KMS-11 (cell line): ENCODE measurements at regions not wholly inside any gene's neighbourhood (a gene's known extent, or its start where the extent isn't known, plus 50 kb on each side); places are given as distances from the start of the nearest gene placed in this dataset.

Experiments used
- H2AFZ ChIP-seq: fragments of 200-600 bp; sonication (generic); 2 replicates; pipeline ENCODE4 v1.6.1; 2016; ENCODE audit warnings: antibody characterized with exemption, mixed run types, low read depth
- H3K27ac ChIP-seq: fragments of 200-600 bp; sonication (generic); 2 replicates; pipeline ENCODE4 v1.6.1; 2016; ENCODE audit warnings: mild to moderate bottlenecking, mixed run types
- H3K27me3 ChIP-seq: fragments of 200-600 bp; sonication (generic); 2 replicates; pipeline ENCODE4 v1.6.1; 2017; ENCODE audit warnings: mild to moderate bottlenecking, low read depth, mixed run types, moderate library complexity; ENCODE audit not compliant: insufficient read depth
- H3K36me3 ChIP-seq: fragments of 200-600 bp; sonication (generic); 2 replicates; pipeline ENCODE4 v1.6.1; 2017; ENCODE audit warnings: mild to moderate bottlenecking, mixed run types; ENCODE audit not compliant: insufficient read depth
- H3K4me1 ChIP-seq: fragments of 200-600 bp; sonication (generic); 2 replicates; pipeline ENCODE4 v1.6.1; 2016; ENCODE audit warnings: mild to moderate bottlenecking, low read depth, mixed run types; ENCODE audit not compliant: poor library complexity, severe bottlenecking
- H3K4me2 ChIP-seq: fragments of 200-600 bp; sonication (generic); 2 replicates; pipeline ENCODE4 v1.7.0; 2016; ENCODE audit warnings: mild to moderate bottlenecking, mixed run types
- H3K4me3 ChIP-seq: fragments of 200-600 bp; sonication (generic); IDR thresholded peaks from 2 replicates; pipeline ENCODE4 v1.6.1; 2017; ENCODE audit warnings: low read depth, low read length, mixed read lengths; ENCODE audit not compliant: insufficient read depth
- H3K79me2 ChIP-seq: fragments of 200-600 bp; sonication (generic); 2 replicates; pipeline ENCODE4 v1.6.1; 2016; ENCODE audit warnings: low read depth, mixed run types; ENCODE audit not compliant: insufficient read depth
- H3K9ac ChIP-seq: fragments of 200-600 bp; sonication (generic); 2 replicates; pipeline ENCODE4 v1.6.1; 2016; ENCODE audit warnings: mild to moderate bottlenecking, mixed run types
- H4K20me1 ChIP-seq: fragments of 200-600 bp; sonication (generic); 2 replicates; pipeline ENCODE4 v1.6.1; 2016; ENCODE audit warnings: mild to moderate bottlenecking, mixed run types; ENCODE audit not compliant: insufficient read depth
- TF ChIP-seq, protein P1 (sequence below): fragments of 200-600 bp; sonication (generic); conservative IDR thresholded peaks from 2 replicates; pipeline ENCODE4 v1.6.1; 2017; ENCODE audit warnings: low read depth, mild to moderate bottlenecking, antibody characterized with exemption, low read length, moderate library complexity, mixed read lengths

DNA sequence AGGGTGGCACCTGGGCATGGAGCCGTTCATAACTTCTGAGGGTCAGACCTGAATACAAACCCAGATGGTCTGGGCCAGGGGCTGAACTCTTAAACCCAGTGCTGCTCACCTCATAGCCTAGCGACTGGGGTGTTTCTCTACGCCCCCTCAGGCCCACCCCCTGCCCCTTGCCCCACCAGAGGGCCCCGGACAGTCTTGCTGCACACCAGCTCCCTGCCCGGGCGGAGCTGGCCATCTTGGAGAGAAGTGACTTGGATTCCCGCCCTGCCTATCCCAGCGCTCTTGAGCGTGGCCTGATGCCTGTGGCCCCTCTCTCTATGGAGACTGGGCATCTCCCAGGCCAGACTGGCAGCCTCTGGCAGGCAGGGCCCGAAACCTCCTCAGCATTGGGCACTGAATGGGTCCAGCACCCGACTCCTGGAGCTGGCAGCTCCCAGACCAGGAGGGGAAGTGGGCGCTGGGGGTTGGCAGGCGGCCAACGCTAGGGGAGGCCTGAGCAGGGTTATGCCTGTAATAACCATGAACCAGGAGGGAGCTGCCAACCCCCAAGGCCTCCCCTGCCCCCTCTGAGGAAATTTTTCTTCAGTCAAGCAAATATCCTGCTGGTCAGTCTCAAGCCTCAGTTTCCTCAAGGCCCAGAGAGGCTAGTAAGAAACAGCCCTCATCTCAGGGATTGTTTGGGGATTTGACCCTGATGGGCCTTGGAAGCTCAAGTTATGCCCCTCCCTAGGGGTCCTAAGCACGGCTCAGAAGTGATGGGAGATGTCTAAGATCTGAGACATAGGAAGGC, 169.5 kb downstream of the VEGFA start:
- H3K4me1 ChIP-seq: no peaks in the 10 kb centered on the region

DNA sequence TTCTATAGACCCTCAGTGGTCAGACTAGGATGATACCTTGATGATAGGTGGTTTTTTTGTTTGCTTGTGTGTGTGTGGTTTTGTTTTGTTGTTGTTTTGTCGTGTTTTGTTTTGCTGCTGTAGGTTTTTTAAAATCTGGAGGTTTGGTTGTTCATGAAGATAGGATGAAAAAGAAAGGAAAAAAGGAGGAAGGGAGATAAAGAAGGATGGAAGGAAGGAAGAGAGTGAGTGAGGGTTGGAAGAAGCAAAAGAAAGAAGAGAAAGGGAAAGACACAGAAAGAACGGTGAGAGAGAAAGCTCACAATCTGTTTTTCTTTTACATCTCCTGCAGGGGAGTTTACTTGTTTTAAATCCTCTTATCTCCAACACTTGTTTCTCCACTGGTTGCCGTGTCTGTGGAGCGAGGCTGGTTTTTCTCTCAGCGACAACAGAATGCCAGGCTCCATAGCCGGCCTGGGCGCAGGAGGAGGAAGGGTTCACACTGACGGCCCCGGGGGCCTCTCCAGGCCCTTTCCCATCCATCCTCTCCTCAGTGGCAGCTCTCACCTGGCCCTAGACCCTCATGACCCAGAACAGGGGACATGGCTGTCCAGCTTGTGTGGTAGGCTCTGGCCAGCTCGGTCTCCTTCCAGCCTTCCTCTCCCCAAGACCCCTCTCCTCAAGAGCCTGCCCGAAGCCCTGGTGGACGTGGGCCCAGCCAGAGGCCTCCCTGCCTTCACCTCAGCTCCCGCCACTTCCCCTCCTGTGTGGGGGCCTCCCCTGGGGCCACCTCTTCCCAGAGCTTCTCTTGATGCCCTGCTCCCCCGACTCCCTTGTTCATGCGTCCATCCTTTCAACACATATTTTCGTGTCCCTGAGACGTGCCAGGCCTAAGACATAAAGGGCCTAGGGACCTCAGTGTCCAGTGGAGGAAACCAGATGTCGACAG, 168.4 kb downstream of the VEGFA start:
- H3K27ac ChIP-seq: no peak overlapping the region
- no peaks in the 10 kb centered on the region for H3K27me3 ChIP-seq

More for the DNA sequence above, 169.5 kb downstream of the VEGFA start:
- H3K27me3 ChIP-seq: no peaks in the 10 kb centered on the region
- H3K9ac ChIP-seq: no peak overlapping the region
- no peak overlapping the region for H2AFZ ChIP-seq
- no peak overlapping the region for H3K4me3 ChIP-seq
- H3K36me3 ChIP-seq: no peaks in the 10 kb centered on the region
- H4K20me1 ChIP-seq: no peaks in the 10 kb centered on the region
- H3K79me2 ChIP-seq: no peaks in the 10 kb centered on the region
- H3K27ac ChIP-seq: no peak overlapping the region
- no peak overlapping the region for H3K4me2 ChIP-seq
- TF ChIP-seq, protein P1, sequence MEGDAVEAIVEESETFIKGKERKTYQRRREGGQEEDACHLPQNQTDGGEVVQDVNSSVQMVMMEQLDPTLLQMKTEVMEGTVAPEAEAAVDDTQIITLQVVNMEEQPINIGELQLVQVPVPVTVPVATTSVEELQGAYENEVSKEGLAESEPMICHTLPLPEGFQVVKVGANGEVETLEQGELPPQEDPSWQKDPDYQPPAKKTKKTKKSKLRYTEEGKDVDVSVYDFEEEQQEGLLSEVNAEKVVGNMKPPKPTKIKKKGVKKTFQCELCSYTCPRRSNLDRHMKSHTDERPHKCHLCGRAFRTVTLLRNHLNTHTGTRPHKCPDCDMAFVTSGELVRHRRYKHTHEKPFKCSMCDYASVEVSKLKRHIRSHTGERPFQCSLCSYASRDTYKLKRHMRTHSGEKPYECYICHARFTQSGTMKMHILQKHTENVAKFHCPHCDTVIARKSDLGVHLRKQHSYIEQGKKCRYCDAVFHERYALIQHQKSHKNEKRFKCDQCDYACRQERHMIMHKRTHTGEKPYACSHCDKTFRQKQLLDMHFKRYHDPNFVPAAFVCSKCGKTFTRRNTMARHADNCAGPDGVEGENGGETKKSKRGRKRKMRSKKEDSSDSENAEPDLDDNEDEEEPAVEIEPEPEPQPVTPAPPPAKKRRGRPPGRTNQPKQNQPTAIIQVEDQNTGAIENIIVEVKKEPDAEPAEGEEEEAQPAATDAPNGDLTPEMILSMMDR: no peak

DNA sequence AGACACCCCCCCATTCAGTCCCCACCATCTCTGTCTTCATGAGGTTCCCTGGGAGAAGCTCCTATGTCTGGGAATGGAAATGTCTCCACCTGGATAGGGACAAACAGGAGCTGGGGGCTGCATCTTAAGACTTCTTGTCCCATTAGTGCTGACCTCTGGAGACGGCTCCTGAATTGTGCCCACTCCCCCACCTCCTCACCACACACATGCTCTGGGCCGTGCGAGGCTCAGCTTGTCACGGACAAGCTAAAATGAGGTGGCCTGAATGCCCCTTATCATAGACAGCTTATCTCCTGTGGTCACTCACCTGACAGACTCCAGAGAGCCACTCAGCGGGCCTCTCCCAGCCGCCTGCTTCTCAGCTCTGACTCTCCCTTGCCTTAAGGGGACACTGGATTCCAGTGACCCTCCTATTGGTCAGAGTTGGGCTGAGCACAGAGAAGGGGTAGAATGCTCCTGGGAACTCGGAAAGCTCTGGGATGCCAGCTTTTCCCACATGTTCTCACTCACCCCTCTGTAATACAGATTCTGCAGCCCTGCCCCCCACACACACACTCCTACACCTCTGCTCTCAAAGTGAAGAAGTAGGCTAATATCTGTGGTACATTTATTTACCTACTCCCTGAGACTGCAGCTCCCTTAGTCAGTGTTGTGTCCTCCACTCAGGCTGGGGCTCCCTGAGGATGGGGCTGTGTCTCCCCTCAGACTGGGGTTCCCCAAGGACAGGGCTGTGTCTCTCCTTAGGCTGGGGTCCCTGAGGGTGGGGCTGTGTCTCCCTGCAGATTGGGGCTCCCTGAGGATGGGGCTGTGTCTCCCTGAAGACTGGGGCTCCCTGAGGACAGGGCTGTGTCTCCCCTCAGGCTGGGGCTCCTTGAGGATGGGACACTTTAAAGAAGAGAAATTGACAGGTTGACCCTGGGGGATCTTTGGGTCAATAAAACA, 167.5 kb downstream of the VEGFA start:
- no peak overlapping the region for H3K9ac ChIP-seq
- H3K36me3 ChIP-seq: no peaks in the 10 kb centered on the region
- H2AFZ ChIP-seq: no peak overlapping the region
- no peak overlapping the region for H3K4me2 ChIP-seq
- TF ChIP-seq, protein P1: no peak
- H3K4me3 ChIP-seq: no peak overlapping the region
- no peak overlapping the region for H3K27ac ChIP-seq
- no peaks in the 10 kb centered on the region for H4K20me1 ChIP-seq
- no peaks in the 10 kb centered on the region for H3K79me2 ChIP-seq
- H3K27me3 ChIP-seq: no peaks in the 10 kb centered on the region
- H3K4me1 ChIP-seq: no peaks in the 10 kb centered on the region

More for the DNA sequence above, 168.4 kb downstream of the VEGFA start:
- Histone ChIP-seq H3K9ac (no peak overlapping the region), H3K36me3 (no peaks in the 10 kb centered on the region), H2AFZ (no peak overlapping the region), H3K79me2 (no peaks in the 10 kb centered on the region), H3K4me1 (no peaks in the 10 kb centered on the region), H3K4me2 (no peak overlapping the region), H3K4me3 (no peak overlapping the region), H4K20me1 (no peaks in the 10 kb centered on the region)
- TF ChIP-seq, protein P1: no peak

DNA sequence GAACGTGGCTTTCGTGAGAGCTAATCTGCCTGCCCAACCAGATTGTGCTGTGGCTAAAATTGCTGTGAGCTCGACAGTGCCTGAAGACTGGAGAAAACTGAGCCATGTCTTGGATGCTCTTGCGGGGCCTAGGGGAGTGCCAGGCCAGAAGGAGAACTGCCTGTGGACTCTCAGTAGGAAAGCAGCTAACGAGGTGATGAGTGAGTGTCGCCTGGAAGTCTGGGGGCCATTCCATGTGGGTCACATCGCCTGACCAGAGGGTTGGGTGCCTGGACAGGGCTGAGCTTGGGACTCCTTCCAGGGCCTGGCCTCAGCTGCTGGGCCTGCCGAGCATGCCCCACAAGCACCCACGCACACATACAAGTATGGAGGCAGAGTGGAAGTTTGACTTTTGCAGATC, 166.5 kb downstream of the VEGFA start:
- Histone ChIP-seq H3K9ac (no peak overlapping the region), H3K4me2 (no peak overlapping the region), H4K20me1 (no peaks in the 10 kb centered on the region), H3K4me1 (no peaks in the 10 kb centered on the region), H3K36me3 (no peaks in the 10 kb centered on the region), H3K4me3 (no peak overlapping the region), H3K27ac (no peak overlapping the region), H3K79me2 (no peaks in the 10 kb centered on the region), H3K27me3 (no peaks in the 10 kb centered on the region), H2AFZ (no peak overlapping the region)
- TF ChIP-seq, protein P1: no peak
